GM06990 (cell line): ENCODE measurements at regions not wholly inside any gene's neighbourhood (a gene's known extent, or its start where the extent isn't known, plus 50 kb on each side); places are given as distances from the start of the nearest gene placed in this dataset.

Experiments
- DNase-seq: peaks from one replicate; pipeline ENCODE4 v3.0.0-alpha.2; 2011; ENCODE audit not compliant: insufficient read length; ENCODE audit errors: extremely low read depth
- H3K27me3 ChIP-seq: replicated peaks from 2 replicates; pipeline ENCODE4 v1.6.0; 2011; ENCODE audit warnings: low read length; ENCODE audit not compliant: control insufficient read depth, insufficient read depth
- H3K36me3 ChIP-seq: 2 replicates; pipeline ENCODE4 v1.5.1; 2011; ENCODE audit warnings: low read length; ENCODE audit not compliant: control insufficient read depth, insufficient read depth
- H3K4me3 ChIP-seq: replicated peaks from 2 replicates; pipeline ENCODE4 v1.5.1; 2011; ENCODE audit warnings: low read depth, mild to moderate bottlenecking, control low read depth, low read length
- CTCF ChIP-seq: IDR thresholded peaks from 2 replicates; pipeline ENCODE4 v1.5.1; 2011; ENCODE audit warnings: low read length, control low read depth, mild to moderate bottlenecking, inconsistent platforms; ENCODE audit not compliant: insufficient read depth, poor library complexity, severe bottlenecking

GRCh38 chr15:38626443-38627050 is 61.9 kb upstream of the RASGRP1 start:
- TF ChIP-seq CTCF = no peak
- H3K27me3 ChIP-seq = no peaks in the 10 kb centered on the region
- no peak for DNase-seq
- no peak overlapping the region for H3K4me3 ChIP-seq
- no peaks in the 10 kb centered on the region for H3K36me3 ChIP-seq

- DNase-seq = no peak
- TF ChIP-seq CTCF = no peak
- no peaks in the 10 kb centered on the region for H3K36me3 ChIP-seq
- H3K4me3 ChIP-seq = no peak overlapping the region
- H3K27me3 ChIP-seq = no peaks in the 10 kb centered on the region
Observed at GRCh38 chr15:38627689-38628277, 63.2 kb upstream of the RASGRP1 start.

GRCh38 chr15:38631119-38632075 is 66.8 kb upstream of the RASGRP1 start:
- TF ChIP-seq CTCF = no peak
- DNase-seq = no peak
- Histone ChIP-seq H3K36me3 (no peaks in the 10 kb centered on the region), H3K4me3 (no peak overlapping the region), H3K27me3 (no peaks in the 10 kb centered on the region)

- H3K27me3 ChIP-seq = no peaks in the 10 kb centered on the region
- H3K36me3 ChIP-seq = no peaks in the 10 kb centered on the region
- no peak for DNase-seq
- no peak overlapping the region for H3K4me3 ChIP-seq
- no peak for TF ChIP-seq CTCF
Observed at GRCh38 chr15:38635170-38635569, 70.6 kb upstream of the RASGRP1 start.

- Histone ChIP-seq H3K36me3 (no peaks in the 10 kb centered on the region), H3K4me3 (no peak overlapping the region), H3K27me3 (no peaks in the 10 kb centered on the region)
- no peak for TF ChIP-seq CTCF
- no peak for DNase-seq
Observed at GRCh38 chr15:38636597-38636996, 72.0 kb upstream of the RASGRP1 start.
